ENCODE measurements at regions not wholly inside any gene's neighbourhood (a gene's known extent, or its start where the extent isn't known, plus 50 kb on each side); places are given as distances from the start of the nearest gene placed in this dataset.

DNA sequence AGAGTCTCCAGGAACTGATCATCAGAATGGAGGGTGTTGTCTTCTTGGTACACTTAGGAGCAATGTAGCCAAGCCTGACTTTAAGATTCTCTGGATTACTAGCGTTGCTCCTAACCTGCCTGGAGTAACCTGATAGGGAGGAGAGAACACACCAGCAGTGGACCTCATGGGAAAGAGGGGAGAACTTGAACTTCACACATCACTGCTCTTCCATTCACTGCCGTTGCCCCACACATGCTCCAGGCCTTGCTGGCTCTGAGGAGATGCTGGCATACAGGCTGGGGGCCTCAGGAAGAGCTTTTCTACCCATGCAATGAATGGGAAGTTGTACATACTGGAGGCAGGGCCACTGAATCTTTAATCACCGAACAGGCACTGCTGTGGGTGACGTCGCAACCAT is 60.3 kb upstream of the ADAMTS16 start:
- DNase-seq, result no peak
- H3K36me3 ChIP-seq, result no peaks in the 10 kb centered on the region
- intact Hi-C loops (cut with DNase I), result no loop called here
- H3K9me3 ChIP-seq, result no peaks in the 10 kb centered on the region
- TF ChIP-seq POLR2A (IDR thresholded peaks at IDR 0.05), result no peak
- TF ChIP-seq, protein P1, sequence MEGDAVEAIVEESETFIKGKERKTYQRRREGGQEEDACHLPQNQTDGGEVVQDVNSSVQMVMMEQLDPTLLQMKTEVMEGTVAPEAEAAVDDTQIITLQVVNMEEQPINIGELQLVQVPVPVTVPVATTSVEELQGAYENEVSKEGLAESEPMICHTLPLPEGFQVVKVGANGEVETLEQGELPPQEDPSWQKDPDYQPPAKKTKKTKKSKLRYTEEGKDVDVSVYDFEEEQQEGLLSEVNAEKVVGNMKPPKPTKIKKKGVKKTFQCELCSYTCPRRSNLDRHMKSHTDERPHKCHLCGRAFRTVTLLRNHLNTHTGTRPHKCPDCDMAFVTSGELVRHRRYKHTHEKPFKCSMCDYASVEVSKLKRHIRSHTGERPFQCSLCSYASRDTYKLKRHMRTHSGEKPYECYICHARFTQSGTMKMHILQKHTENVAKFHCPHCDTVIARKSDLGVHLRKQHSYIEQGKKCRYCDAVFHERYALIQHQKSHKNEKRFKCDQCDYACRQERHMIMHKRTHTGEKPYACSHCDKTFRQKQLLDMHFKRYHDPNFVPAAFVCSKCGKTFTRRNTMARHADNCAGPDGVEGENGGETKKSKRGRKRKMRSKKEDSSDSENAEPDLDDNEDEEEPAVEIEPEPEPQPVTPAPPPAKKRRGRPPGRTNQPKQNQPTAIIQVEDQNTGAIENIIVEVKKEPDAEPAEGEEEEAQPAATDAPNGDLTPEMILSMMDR (IDR thresholded peaks at IDR 0.05), result no peak
- H3K4me1 ChIP-seq, result no peaks in the 10 kb centered on the region
- 85 to 86% methylated on average over 4 of the region's 5 CpGs for WGBS, 2 donors
- no peak overlapping the region for H3K4me3 ChIP-seq
- no peaks in the 10 kb centered on the region for H3K27me3 ChIP-seq
- H3K27ac ChIP-seq, result no peak overlapping the region

DNA sequence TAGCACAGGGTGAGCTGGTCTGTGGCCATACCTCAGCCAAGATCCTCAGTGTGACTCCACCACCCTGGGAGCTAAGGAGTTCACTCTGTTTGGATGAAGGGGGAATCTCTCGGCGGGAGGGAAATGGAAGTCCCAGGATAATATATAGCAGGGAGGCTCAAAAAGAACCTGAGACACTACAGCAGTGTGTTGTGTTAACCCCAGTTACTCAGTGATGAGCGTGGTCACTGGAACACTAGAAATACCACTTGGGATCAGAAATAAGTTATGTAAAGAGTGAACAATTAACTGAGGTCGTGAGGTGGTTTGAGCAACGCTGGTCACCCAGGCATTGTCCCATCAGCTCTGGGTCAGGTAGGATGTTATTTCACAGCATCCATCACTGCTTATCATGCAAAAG is 59.3 kb upstream of the ADAMTS16 start:
- no peak for TF ChIP-seq POLR2A (IDR thresholded peaks at IDR 0.05)
- TF ChIP-seq, protein P1 (IDR thresholded peaks at IDR 0.05), result no peak
- Histone ChIP-seq H3K27ac (no peak overlapping the region), H3K36me3 (no peaks in the 10 kb centered on the region), H3K4me1 (no peaks in the 10 kb centered on the region), H3K27me3 (no peaks in the 10 kb centered on the region), H3K9me3 (no peaks in the 10 kb centered on the region), H3K4me3 (no peak overlapping the region)
- intact Hi-C loops (cut with DNase I), result no loop called here
- DNase-seq, result no peak
- WGBS, 2 donors, result 62 to 81% methylated on average over 4 to 5 of the region's 5 CpGs

DNA sequence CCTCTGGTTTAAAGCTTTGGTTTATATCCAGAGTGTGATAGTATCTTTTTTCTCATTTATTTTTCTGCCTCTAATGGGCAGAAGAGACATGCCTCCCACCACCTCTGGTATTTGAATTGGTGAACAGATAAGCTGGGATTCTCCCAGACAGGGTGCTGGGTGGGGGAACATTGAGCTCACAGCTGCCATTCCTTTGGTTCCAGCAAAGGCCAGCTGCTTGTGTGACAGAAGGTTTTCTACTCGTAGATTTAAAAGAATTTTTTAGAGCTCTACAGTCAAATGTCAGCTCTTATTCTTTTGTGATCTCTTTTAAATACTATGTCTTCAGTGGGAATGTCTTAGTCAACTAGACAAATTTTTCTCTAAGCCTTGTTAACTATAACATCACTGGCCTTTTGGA is 54.7 kb upstream of the ADAMTS16 start:
- Histone ChIP-seq H3K36me3 (no peaks in the 10 kb centered on the region), H3K27me3 (no peaks in the 10 kb centered on the region), H3K9me3 (no peaks in the 10 kb centered on the region), H3K4me3 (no peak overlapping the region), H3K27ac (no peak overlapping the region), H3K4me1 (no peaks in the 10 kb centered on the region)
- TF ChIP-seq POLR2A (IDR thresholded peaks at IDR 0.05), result no peak
- TF ChIP-seq, protein P1 (IDR thresholded peaks at IDR 0.05), result no peak
- intact Hi-C loops (cut with DNase I), result no loop called here
- 23 to 26% methylated on average over 1 of the region's 1 CpG for WGBS, 2 donors
- DNase-seq, result no peak

DNA sequence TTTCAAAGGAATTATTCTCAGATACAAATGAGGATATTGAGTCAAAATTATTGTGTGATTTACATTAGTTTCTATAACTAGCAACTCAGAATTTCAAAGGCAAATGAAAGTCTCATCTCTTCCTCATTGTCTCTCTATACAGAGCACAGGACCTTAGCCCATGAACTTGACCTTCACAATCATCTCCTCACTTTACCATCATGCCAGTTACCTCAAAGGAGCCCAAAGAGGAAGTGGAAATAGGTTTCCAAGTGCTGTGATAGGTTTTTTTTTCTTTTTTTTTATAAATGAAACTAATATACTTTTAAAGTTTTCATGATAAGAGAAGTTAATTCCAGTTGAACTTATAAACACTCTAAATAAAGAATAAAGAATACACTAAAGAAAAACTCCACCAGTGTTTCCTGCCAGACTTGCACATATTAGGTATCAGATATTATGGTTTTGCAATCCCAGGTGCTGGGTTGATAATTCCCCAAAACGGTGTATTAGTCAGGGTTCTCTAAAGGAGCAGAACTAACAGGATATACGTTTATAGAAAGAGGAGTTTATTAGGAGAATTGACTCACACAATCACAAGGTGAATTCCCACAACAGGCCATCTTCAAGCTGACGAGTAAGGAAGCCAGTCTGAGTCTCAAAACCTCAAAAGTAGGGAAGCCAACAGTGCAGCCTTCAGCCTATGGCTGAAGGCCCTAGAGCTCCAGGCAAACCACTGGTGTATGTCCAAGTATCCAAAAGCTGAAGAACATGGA is 50.1 kb upstream of the ADAMTS16 start:
- Histone ChIP-seq H3K4me3 (no peak overlapping the region), H3K9me3 (no peaks in the 10 kb centered on the region), H3K36me3 (no peaks in the 10 kb centered on the region), H3K27me3 (no peaks in the 10 kb centered on the region), H3K4me1 (no peaks in the 10 kb centered on the region), H3K27ac (no peak overlapping the region)
- 21 to 51% methylated on average over 3 of the region's 3 CpGs for WGBS, 2 donors
- TF ChIP-seq POLR2A (IDR thresholded peaks at IDR 0.05), result no peak
- TF ChIP-seq, protein P1 (IDR thresholded peaks at IDR 0.05), result no peak
- no peak for DNase-seq
- intact Hi-C loops (cut with DNase I), result no loop called here

Measured in esophagus squamous epithelium (tissue), 5 donors.